Thyroid gland (tissue), 4 donors: ENCODE measurements at regions not wholly inside any gene's neighbourhood (a gene's known extent, or its start where the extent isn't known, plus 50 kb on each side); places are given as distances from the start of the nearest gene placed in this dataset.

Source experiments
- DNase-seq, 2 donors: peaks; one replicate each; pipeline ENCODE4 v3.0.0-alpha.2; 2019
- H3K27ac ChIP-seq, 3 donors: fragments of 200-600 bp; sonication (generic); 1 replicate in 2 of 3; 2 replicates in 1 of 3; pipeline ENCODE4 v1.5.1; 2016 to 2019; ENCODE audit warnings: mild to moderate bottlenecking in 1 of 3, moderate library complexity in 1 of 3
- H3K27me3 ChIP-seq: fragments of 200-600 bp; sonication (generic); one replicate; pipeline ENCODE4 v1.5.1; 2019
- H3K36me3 ChIP-seq, 2 donors: fragments of 200-600 bp; sonication (generic); one replicate each; pipeline ENCODE4 v1.5.1; 2016 to 2019
- H3K4me1 ChIP-seq, 2 donors: fragments of 200-600 bp; sonication (generic); one replicate each; pipeline ENCODE4 v1.5.1; 2017 to 2019
- H3K4me3 ChIP-seq, 3 donors: fragments of 200-600 bp; sonication (generic); replicated peaks in 1 of 3; 1 replicate in 2 of 3; 2 replicates in 1 of 3; pipeline ENCODE4 v1.5.1; 2016; ENCODE audit warnings: mild to moderate bottlenecking in 1 of 3
- H3K9me3 ChIP-seq: fragments of 200-600 bp; sonication (generic); one replicate; pipeline ENCODE4 v1.5.1; 2017
- CTCF ChIP-seq, 6 experiments: fragments of 200-600 bp in 3 of 6; fragments of 450-650 bp in 3 of 6; sonication (generic) in 3 of 6; IDR thresholded peaks; one replicate each; pipeline ENCODE4 v1.5.1; 2016 to 2019; ENCODE audit warnings: antibody characterized with exemption in 6 of 6, mild to moderate bottlenecking in 2 of 6, inconsistent platforms in 1 of 6, moderate library complexity in 1 of 6
- POLR2A ChIP-seq, 2 donors: fragments of 450-650 bp; IDR thresholded peaks; one replicate each; pipeline ENCODE4 v1.6.1; 2017; ENCODE audit warnings: antibody characterized with exemption in 2 of 2, mild to moderate bottlenecking in 2 of 2, moderate library complexity in 1 of 2
- WGBS, 2 donors: methylation state at CpG; one replicate each; pipeline ENCODE4 v1.1.5; 2017; 5-methylcytosine and 5-hydroxymethylcytosine counted together
- intact Hi-C: fragments of 100-400 bp; cut with DNase I; formaldehyde crosslinking; loops from one replicate; pipeline ENCODE4 v1.15.1; 2023

- 96 to 98% methylated on average over 8 of the region's 8 CpGs for WGBS, 2 donors
- intact Hi-C loops = no loop called here
- DNase-seq = no peak
- H3K36me3 ChIP-seq = no peaks in the 10 kb centered on the region
- no peaks in the 10 kb centered on the region for H3K27me3 ChIP-seq
- no peak overlapping the region for H3K4me3 ChIP-seq
- TF ChIP-seq POLR2A (IDR thresholded peaks at IDR 0.05) (no peak), CTCF (IDR thresholded peaks at IDR 0.05) (no peak)
- no peak overlapping the region for H3K27ac ChIP-seq
- peaks cover 16 to 21% of the 10 kb centered on the region in 2 donors for H3K4me1 ChIP-seq
- no peaks in the 10 kb centered on the region for H3K9me3 ChIP-seq
Observed at GRCh38 chr6:139470997-139471396, 96.5 kb upstream of the CITED2 start.

- Histone ChIP-seq H3K4me3 (no peak overlapping the region), H3K4me1 (peaks cover 4 to 5% of the 10 kb centered on the region in 2 donors), H3K36me3 (no peaks in the 10 kb centered on the region), H3K27me3 (no peaks in the 10 kb centered on the region), H3K9me3 (no peaks in the 10 kb centered on the region), H3K27ac (no peak overlapping the region)
- 75 to 78% methylated on average over 4 of the region's 4 CpGs for WGBS, 2 donors
- TF ChIP-seq POLR2A (IDR thresholded peaks at IDR 0.05) (no peak), CTCF (IDR thresholded peaks at IDR 0.05) (no peak)
- intact Hi-C loops = no loop called here
- no peak for DNase-seq
Observed at GRCh38 chr6:139468178-139468819, 93.9 kb upstream of the CITED2 start.

- H3K4me3 ChIP-seq = no peak overlapping the region
- H3K27ac ChIP-seq = no peak overlapping the region
- WGBS, 2 donors = 86 to 88% methylated on average over 7 of the region's 7 CpGs
- no peaks in the 10 kb centered on the region for H3K9me3 ChIP-seq
- no peak for DNase-seq
- no peaks in the 10 kb centered on the region for H3K36me3 ChIP-seq
- no peak for TF ChIP-seq CTCF (IDR thresholded peaks at IDR 0.05)
- no peak for TF ChIP-seq POLR2A (IDR thresholded peaks at IDR 0.05)
- H3K27me3 ChIP-seq = no peaks in the 10 kb centered on the region
- intact Hi-C loops = no loop called here
- no peaks in the 10 kb centered on the region for H3K4me1 ChIP-seq
Observed at GRCh38 chr6:139457476-139457875, 83.0 kb upstream of the CITED2 start.

GRCh38 chr6:139452148-139452876 is 77.9 kb upstream of the CITED2 start:
- Histone ChIP-seq H3K4me3 (no peak overlapping the region), H3K9me3 (no peaks in the 10 kb centered on the region), H3K4me1 (peaks cover 4 to 8% of the 10 kb centered on the region in 2 donors), H3K36me3 (no peaks in the 10 kb centered on the region), H3K27ac (no peak overlapping the region), H3K27me3 (no peaks in the 10 kb centered on the region)
- TF ChIP-seq POLR2A (IDR thresholded peaks at IDR 0.05) (no peak), CTCF (IDR thresholded peaks at IDR 0.05) (no peak)
- intact Hi-C loops = no loop called here
- DNase-seq = no peak
- 83 to 90% methylated on average over 2 of the region's 2 CpGs for WGBS, 2 donors

GRCh38 chr6:139449611-139450000 is 75.2 kb upstream of the CITED2 start:
- Histone ChIP-seq H3K36me3 (no peaks in the 10 kb centered on the region), H3K4me1 (peaks cover 8 to 10% of the 10 kb centered on the region in 2 donors), H3K9me3 (no peaks in the 10 kb centered on the region), H3K27me3 (no peaks in the 10 kb centered on the region), H3K27ac (no peak overlapping the region), H3K4me3 (no peak overlapping the region)
- intact Hi-C loops = no loop called here
- TF ChIP-seq POLR2A (IDR thresholded peaks at IDR 0.05) (no peak), CTCF (IDR thresholded peaks at IDR 0.05) (no peak)
- DNase-seq = no peak
